H1 (cell line): ENCODE measurements at regions not wholly inside any gene's neighbourhood (a gene's known extent, or its start where the extent isn't known, plus 50 kb on each side); places are given as distances from the start of the nearest gene placed in this dataset.

Experiments used
- CTCF ChIA-PET: fragments of 300-600 bp; sonication (Branson Sonifier 250); formaldehyde crosslinking; loops from one replicate; lab custom pipeline; 2021; ENCODE audit not compliant: partially characterized antibody; lab: Charles Lee
- POLR2A ChIA-PET: fragments of 300-600 bp; sonication (Branson Sonifier 250); formaldehyde crosslinking; loops from one replicate; lab custom pipeline; 2021; ENCODE audit warnings: inconsistent platforms; ENCODE audit not compliant: partially characterized antibody; lab: Charles Lee
- DNase-seq, 2 experiments: peaks; one replicate each; pipeline versions ENCODE4 v3.0.0 to v3.0.0-alpha.2; 2010 to 2022; ENCODE audit warnings: low spot score in 2 of 2, low read depth in 1 of 2, mixed read lengths in 1 of 2
- FAIRE-seq: peaks from 2 replicates; lab custom pipeline; 2011; peaks lifted over from hg19 to GRCh38; lab: Jason Lieb, UNC
- H2AFZ ChIP-seq: 2 replicates; pipeline ENCODE4 v1.8.1; 2012; ENCODE audit warnings: low read length, inconsistent platforms
- H2AK5ac ChIP-seq: 2 replicates; pipeline ENCODE4 v1.6.1; 2013; ENCODE audit warnings: low read depth, low read length
- H2BK120ac ChIP-seq: replicated peaks from 2 replicates; pipeline ENCODE3; 2013; ENCODE audit warnings: low read depth, low read length, inconsistent platforms
- H2BK12ac ChIP-seq: 2 replicates; pipeline ENCODE4 v1.6.1; 2013; ENCODE audit warnings: low read depth, low read length
- H2BK15ac ChIP-seq: 2 replicates; pipeline ENCODE4 v1.6.1; 2013; ENCODE audit warnings: low read length
- H2BK20ac ChIP-seq: 2 replicates; pipeline ENCODE4 v1.6.1; 2013; ENCODE audit warnings: low read length
- H2BK5ac ChIP-seq: 2 replicates; pipeline ENCODE4 v1.6.1; 2013; ENCODE audit warnings: low read depth, low read length
- H3K14ac ChIP-seq: 2 replicates; pipeline ENCODE4 v1.6.1; 2013; ENCODE audit warnings: inconsistent platforms; ENCODE audit not compliant: insufficient read length
- H3K18ac ChIP-seq: 2 replicates; pipeline ENCODE4 v1.6.1; 2013; ENCODE audit warnings: low read length; ENCODE audit errors: extremely low read depth
- H3K23ac ChIP-seq: 2 replicates; pipeline ENCODE4 v1.6.1; 2013; ENCODE audit warnings: inconsistent platforms; ENCODE audit not compliant: insufficient read length
- H3K23me2 ChIP-seq: 2 replicates; pipeline ENCODE4 v1.6.1; 2013; ENCODE audit warnings: low read depth, low read length
- H3K27ac ChIP-seq: 2 replicates; pipeline ENCODE4 v1.6.1; 2011; ENCODE audit warnings: low read depth, low read length, inconsistent platforms
- H3K27me3 ChIP-seq, 4 experiments: replicated peaks in 1 of 4; 1 replicate in 1 of 4; 2 replicates in 3 of 4; pipeline versions ENCODE4 v1.6.1 to v1.8.1; 2011 to 2013; ENCODE audit warnings: low read length in 3 of 4, mild to moderate bottlenecking in 3 of 4, inconsistent platforms in 2 of 4, mixed read lengths in 2 of 4, moderate library complexity in 1 of 4; ENCODE audit not compliant: control insufficient read depth in 3 of 4, insufficient read depth in 3 of 4; ENCODE audit errors: extremely low read depth in 1 of 4
- H3K36me3 ChIP-seq, 4 experiments: 2 replicates each; pipeline versions ENCODE4 v1.6.1 to v1.8.1; 2011 to 2013; ENCODE audit warnings: mild to moderate bottlenecking in 4 of 4, low read length in 3 of 4, moderate library complexity in 2 of 4, control low read depth in 1 of 4, inconsistent platforms in 1 of 4; ENCODE audit not compliant: insufficient read depth in 4 of 4, control insufficient read depth in 2 of 4
- H3K4ac ChIP-seq: replicated peaks from 2 replicates; pipeline ENCODE3; 2013; ENCODE audit warnings: low read length, low read depth, mixed read lengths, inconsistent platforms; ENCODE audit not compliant: insufficient read length
- H3K4me1 ChIP-seq, 4 experiments: replicated peaks in 1 of 4; 1 replicate in 1 of 4; 2 replicates in 3 of 4; pipeline versions ENCODE4 v1.6.1 to v1.8.1; 2011 to 2013; ENCODE audit warnings: low read length in 3 of 4, inconsistent platforms in 2 of 4, mixed read lengths in 1 of 4; ENCODE audit not compliant: insufficient read depth in 4 of 4, control insufficient read depth in 3 of 4
- H3K4me2 ChIP-seq, 2 experiments: 2 replicates each; pipeline versions ENCODE4 v1.6.1 to v1.8.1; 2011 to 2013; ENCODE audit warnings: low read depth in 2 of 2, low read length in 2 of 2, control low read depth in 1 of 2, inconsistent platforms in 1 of 2, mild to moderate bottlenecking in 1 of 2; ENCODE audit not compliant: insufficient read depth in 1 of 2
- H3K4me3 ChIP-seq, 4 experiments: fragments of 200-600, 300-600 bp in 1 of 4; sonication (generic), shearing (Covaris generic), sonication (Bioruptor Twin) in 1 of 4; 2 replicates each; pipeline versions ENCODE4 v1.5.1 to v1.8.1; 2011 to 2016; ENCODE audit warnings: low read length in 4 of 4, low read depth in 3 of 4, control low read depth in 2 of 4, inconsistent platforms in 2 of 4, mild to moderate bottlenecking in 2 of 4, mixed read lengths in 1 of 4, moderate library complexity in 1 of 4; ENCODE audit not compliant: insufficient read depth in 2 of 4; ENCODE audit errors: extremely low read depth in 1 of 4
- H3K56ac ChIP-seq: replicated peaks from 2 replicates; pipeline ENCODE3; 2013; ENCODE audit warnings: low read depth, mild to moderate bottlenecking, mixed read lengths, low read length, inconsistent platforms; ENCODE audit not compliant: insufficient read length
- H3K79me1 ChIP-seq: 2 replicates; pipeline ENCODE4 v1.6.1; 2013; ENCODE audit warnings: low read depth, low read length, control low read depth
- H3K79me2 ChIP-seq, 2 experiments: 2 replicates each; pipeline versions ENCODE4 v1.6.1 to v1.8.1; 2012 to 2013; ENCODE audit warnings: low read length in 2 of 2, mild to moderate bottlenecking in 2 of 2, inconsistent platforms in 1 of 2; ENCODE audit not compliant: insufficient read depth in 2 of 2, control insufficient read depth in 1 of 2
- H3K9ac ChIP-seq, 4 experiments: replicated peaks in 1 of 4; 1 replicate in 1 of 4; 2 replicates in 3 of 4; pipeline versions ENCODE4 v1.6.1 to v1.8.1; 2011 to 2013; ENCODE audit warnings: low read depth in 3 of 4, low read length in 3 of 4, control low read depth in 2 of 4, mild to moderate bottlenecking in 2 of 4, moderate library complexity in 2 of 4, inconsistent platforms in 1 of 4; ENCODE audit errors: extremely low read depth in 1 of 4
- H3K9me3 ChIP-seq, 2 experiments: 2 replicates each; pipeline versions ENCODE4 v1.6.1 to v1.8.1; 2012 to 2013; ENCODE audit warnings: mild to moderate bottlenecking in 2 of 2, moderate library complexity in 2 of 2, control low read depth in 1 of 2, inconsistent platforms in 1 of 2, low read depth in 1 of 2, low read length in 1 of 2, mixed read lengths in 1 of 2; ENCODE audit not compliant: insufficient read depth in 2 of 2
- H4K20me1 ChIP-seq, 2 experiments: replicated peaks in 1 of 2; 2 replicates each; pipeline versions ENCODE3 to v1.8.1; 2011 to 2013; ENCODE audit warnings: inconsistent platforms in 2 of 2, low read length in 2 of 2, mild to moderate bottlenecking in 1 of 2; ENCODE audit not compliant: insufficient read depth in 2 of 2, control insufficient read depth in 1 of 2
- H4K5ac ChIP-seq: 2 replicates; pipeline ENCODE4 v1.6.1; 2013; ENCODE audit warnings: low read length, low read depth, mixed read lengths, inconsistent platforms; ENCODE audit not compliant: insufficient read length
- H4K8ac ChIP-seq: 2 replicates; pipeline ENCODE4 v1.8.0; 2013; ENCODE audit warnings: mild to moderate bottlenecking, moderate library complexity, low read length, inconsistent platforms; ENCODE audit not compliant: insufficient read depth; ENCODE audit errors: extremely low read depth
- H4K91ac ChIP-seq: replicated peaks from 2 replicates; pipeline ENCODE3; 2013; ENCODE audit warnings: low read length, mixed read lengths, inconsistent platforms; ENCODE audit not compliant: insufficient read length
- WGBS, 2 experiments: shearing (Covaris generic) in 1 of 2; methylation state at CpG; one replicate each; pipeline versions ENCODE4 v1.1.6 to v1.1.7; 2013 to 2015; ENCODE audit warnings: low lambda C conversion rate in 2 of 2, mixed read lengths in 2 of 2, inconsistent platforms in 1 of 2, low coverage in 1 of 2, missing lambda C conversion rate in 1 of 2; ENCODE audit not compliant: insufficient replicate concordance in 2 of 2, insufficient coverage in 1 of 2, insufficient read length in 1 of 2; ENCODE audit errors: extremely low coverage in 1 of 2, missing lambda C conversion rate in 1 of 2; 5-methylcytosine and 5-hydroxymethylcytosine counted together

GRCh38 chr14:87630846-87631245, 362.1 kb downstream of the GALC start:
- Histone ChIP-seq H3K27ac (no peak overlapping the region), H3K18ac (no peak overlapping the region), H3K36me3 (no peaks in the 10 kb centered on the region), H2BK15ac (no peak overlapping the region), H3K14ac (no peak overlapping the region), H2AFZ (0 out of 2 replicates have a peak overlapping the region, but pooled peaks have one; percentile 22), H3K9ac (no peak overlapping the region), H2BK12ac (no peak overlapping the region), H3K4me3 (no peak overlapping the region), H3K4ac (no peak overlapping the region), H2BK5ac (no peak overlapping the region), H4K91ac (no peak overlapping the region), H3K79me2 (no peaks in the 10 kb centered on the region), H3K9me3 (no peaks in the 10 kb centered on the region), H2BK20ac (0 out of 2 replicates have a peak overlapping the region, but pooled peaks have one; percentile 21), H4K5ac (no peak overlapping the region), H2AK5ac (no peak overlapping the region), H3K23me2 (no peaks in the 10 kb centered on the region), H3K56ac (no peak overlapping the region), H3K4me2 (no peak overlapping the region), H3K79me1 (no peaks in the 10 kb centered on the region), H2BK120ac (no peak overlapping the region), H4K20me1 (no peaks in the 10 kb centered on the region), H3K23ac (no peak overlapping the region), H4K8ac (no peak overlapping the region), H3K4me1 (no peaks in the 10 kb centered on the region), H3K27me3 (no peaks in the 10 kb centered on the region)
- CTCF ChIA-PET, result interaction anchor here (0.8 to 1.4 kb wide), 3 partner anchors 15 to 363 kb away, joined by 3 to 5 read pairs (median 3); no protein-coding TSS in a partner anchor
- FAIRE-seq (no peak), DNase-seq (no peak)
- POLR2A ChIA-PET, result no interaction called here
- 88% methylated on average over 4 of the region's 4 CpGs; no CpG with 5 or more reads in 1 of the 2 experiments for WGBS, 2 experiments
